ENCODE measurements at regions not wholly inside any gene's neighbourhood (a gene's known extent, or its start where the extent isn't known, plus 50 kb on each side); places are given as distances from the start of the nearest gene placed in this dataset.

DNA sequence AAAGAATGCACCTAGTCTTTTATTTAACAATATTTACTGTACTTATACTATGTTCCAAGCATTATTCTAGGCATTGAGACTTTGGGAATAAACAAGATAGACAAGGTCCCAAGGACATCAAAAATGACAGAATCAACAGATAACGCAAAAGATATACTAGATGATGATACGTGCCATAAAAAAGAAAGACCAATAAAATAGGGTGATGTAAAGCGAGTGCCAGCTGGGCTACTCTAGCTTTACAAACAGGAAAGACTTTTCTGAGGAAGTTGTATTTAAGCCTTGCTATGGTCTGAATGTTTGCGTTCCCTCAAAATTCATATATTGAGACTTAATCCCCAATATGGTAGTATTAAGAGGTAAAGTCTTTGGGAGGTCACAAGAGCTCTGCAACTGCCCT, 310.2 kb upstream of the RGMB start:
- H3K4me3 ChIP-seq (ENCODE audit: low read depth, low read length), result no peak overlapping the region
- ChIA-PET POLR2A (no interaction called here), CTCF (no interaction called here)
- H3K27ac ChIP-seq (ENCODE audit: extremely low read depth, low read depth, low read length), result no peak overlapping the region
- no peaks in the 10 kb centered on the region for H3K4me1 ChIP-seq (ENCODE audit: control insufficient read depth, insufficient read depth, low read length)
- TF ChIP-seq ZBTB7A (tag by site-specific recombination; IDR thresholded peaks at IDR 0.05; ENCODE audit: low read depth) (no peak), ZNF707 (tag by site-specific recombination; IDR thresholded peaks at IDR 0.05) (no peak), ZNF791 (tag by site-specific recombination; IDR thresholded peaks at IDR 0.05) (no peak)
- H3K9me3 ChIP-seq (ENCODE audit: control insufficient read depth, insufficient read depth, low read depth, low read length), result no peaks in the 10 kb centered on the region
- H3K36me3 ChIP-seq (ENCODE audit: control insufficient read depth in 2 of 2, insufficient read depth in 1 of 2, low read length in 2 of 2), result no peaks in the 10 kb centered on the region

DNA sequence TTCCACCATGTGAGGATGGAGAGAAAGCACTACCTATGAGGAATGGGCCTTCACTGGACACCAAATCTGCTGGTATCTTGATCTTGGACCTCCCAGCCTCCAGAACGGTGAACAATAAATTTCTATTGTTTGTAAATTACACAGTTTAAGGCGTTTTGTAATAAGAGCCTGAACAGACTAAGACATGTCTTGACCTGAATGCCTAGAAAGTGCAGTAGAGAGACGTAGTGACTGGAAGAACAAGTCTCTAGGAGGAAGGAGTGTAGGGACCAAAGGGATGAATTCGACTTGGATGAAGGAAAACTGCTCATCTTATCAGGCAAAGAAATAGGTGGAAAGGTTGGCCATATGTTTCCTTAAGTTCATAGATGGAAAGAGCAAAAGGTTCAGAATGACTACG, 309.8 kb upstream of the RGMB start:
- ChIA-PET POLR2A (no interaction called here), CTCF (no interaction called here)
- TF ChIP-seq ZNF555 (tag by site-specific recombination; conservative IDR thresholded peaks at IDR 0.05), result no peak

DNA sequence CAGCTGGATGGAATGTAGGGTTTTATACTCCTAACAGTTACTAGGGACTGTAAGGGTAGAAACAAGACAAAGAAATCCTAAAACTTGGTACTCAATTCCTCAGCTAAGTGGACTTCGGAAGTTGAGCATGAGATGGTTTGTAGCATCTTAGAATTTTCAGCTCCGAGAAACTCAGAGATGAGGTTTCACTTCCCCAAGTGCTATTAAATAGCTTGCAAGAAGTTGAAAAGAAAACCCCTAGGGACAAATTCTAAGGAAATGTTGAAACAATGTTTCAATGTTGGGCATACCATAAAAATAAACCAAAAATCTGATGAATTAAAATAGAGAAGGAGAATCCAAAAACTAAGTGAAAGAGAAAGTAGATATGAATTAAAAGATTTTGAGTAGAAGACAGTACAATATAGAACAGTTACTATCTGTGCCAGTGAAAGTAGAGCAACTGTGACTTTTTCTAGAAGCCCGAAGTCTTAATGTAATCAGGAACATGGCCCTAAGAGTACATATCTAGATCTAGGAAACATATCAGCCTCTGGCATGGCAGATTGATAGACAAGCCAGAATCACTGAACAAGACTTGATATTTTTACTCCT, 308.6 kb upstream of the RGMB start:
- H3K4me1 ChIP-seq (ENCODE audit: control insufficient read depth, insufficient read depth, low read length), result no peaks in the 10 kb centered on the region
- ChIA-PET POLR2A (no interaction called here), CTCF (no interaction called here)
- no peak overlapping the region for H3K4me3 ChIP-seq (ENCODE audit: low read depth, low read length)
- no peaks in the 10 kb centered on the region for H3K36me3 ChIP-seq (ENCODE audit: control insufficient read depth in 2 of 2, insufficient read depth in 1 of 2, low read length in 2 of 2)
- TF ChIP-seq, protein P1, sequence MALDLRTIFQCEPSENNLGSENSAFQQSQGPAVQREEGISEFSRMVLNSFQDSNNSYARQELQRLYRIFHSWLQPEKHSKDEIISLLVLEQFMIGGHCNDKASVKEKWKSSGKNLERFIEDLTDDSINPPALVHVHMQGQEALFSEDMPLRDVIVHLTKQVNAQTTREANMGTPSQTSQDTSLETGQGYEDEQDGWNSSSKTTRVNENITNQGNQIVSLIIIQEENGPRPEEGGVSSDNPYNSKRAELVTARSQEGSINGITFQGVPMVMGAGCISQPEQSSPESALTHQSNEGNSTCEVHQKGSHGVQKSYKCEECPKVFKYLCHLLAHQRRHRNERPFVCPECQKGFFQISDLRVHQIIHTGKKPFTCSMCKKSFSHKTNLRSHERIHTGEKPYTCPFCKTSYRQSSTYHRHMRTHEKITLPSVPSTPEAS (tag by site-specific recombination; IDR thresholded peaks at IDR 0.05), result no peak
- TF ChIP-seq ZNF623 (tag by site-specific recombination; IDR thresholded peaks at IDR 0.05), result no peak
- no peak for TF ChIP-seq ZNF785 (tag by site-specific recombination; IDR thresholded peaks at IDR 0.05)
- no peak for TF ChIP-seq ZNF146 (tag by site-specific recombination; IDR thresholded peaks at IDR 0.05)
- no peak for TF ChIP-seq SCRT2 (tag by site-specific recombination; IDR thresholded peaks at IDR 0.05)
- no peak for TF ChIP-seq ZNF423 (tag by site-specific recombination; IDR thresholded peaks at IDR 0.05)
- no peak for TF ChIP-seq ZXDB (tag by site-specific recombination; IDR thresholded peaks at IDR 0.05)
- no peak for TF ChIP-seq ZFP3 (tag by site-specific recombination; IDR thresholded peaks at IDR 0.05; ENCODE audit: low read depth)
- TF ChIP-seq, protein P2, sequence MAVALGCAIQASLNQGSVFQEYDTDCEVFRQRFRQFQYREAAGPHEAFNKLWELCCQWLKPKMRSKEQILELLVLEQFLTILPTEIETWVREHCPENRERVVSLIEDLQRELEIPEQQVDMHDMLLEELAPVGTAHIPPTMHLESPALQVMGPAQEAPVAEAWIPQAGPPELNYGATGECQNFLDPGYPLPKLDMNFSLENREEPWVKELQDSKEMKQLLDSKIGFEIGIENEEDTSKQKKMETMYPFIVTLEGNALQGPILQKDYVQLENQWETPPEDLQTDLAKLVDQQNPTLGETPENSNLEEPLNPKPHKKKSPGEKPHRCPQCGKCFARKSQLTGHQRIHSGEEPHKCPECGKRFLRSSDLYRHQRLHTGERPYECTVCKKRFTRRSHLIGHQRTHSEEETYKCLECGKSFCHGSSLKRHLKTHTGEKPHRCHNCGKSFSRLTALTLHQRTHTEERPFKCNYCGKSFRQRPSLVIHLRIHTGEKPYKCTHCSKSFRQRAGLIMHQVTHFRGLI (tag by site-specific recombination; IDR thresholded peaks at IDR 0.05), result no peak
- no peak for TF ChIP-seq HOXA7 (CRISPR knock-in tag; IDR thresholded peaks at IDR 0.05; ENCODE audit: borderline replicate concordance)
- no peak for TF ChIP-seq ZNF23 (tag by site-specific recombination; IDR thresholded peaks at IDR 0.05; ENCODE audit: borderline replicate concordance)
- no peak for TF ChIP-seq ZNF624 (tag by site-specific recombination; IDR thresholded peaks at IDR 0.05)
- no peak for TF ChIP-seq ZNF214 (tag by site-specific recombination; IDR thresholded peaks at IDR 0.05; ENCODE audit: borderline replicate concordance)
- no peak for TF ChIP-seq ZNF571 (tag by site-specific recombination; IDR thresholded peaks at IDR 0.05)
- no peak overlapping the region for H3K27ac ChIP-seq (ENCODE audit: extremely low read depth, low read depth, low read length)
- no peaks in the 10 kb centered on the region for H3K9me3 ChIP-seq (ENCODE audit: control insufficient read depth, insufficient read depth, low read depth, low read length)

More for the DNA sequence above, 309.8 kb upstream of the RGMB start:
- Histone ChIP-seq H3K36me3 (ENCODE audit: control insufficient read depth in 2 of 2, insufficient read depth in 1 of 2, low read length in 2 of 2) (no peaks in the 10 kb centered on the region), H3K4me3 (ENCODE audit: low read depth, low read length) (no peak overlapping the region), H3K9me3 (ENCODE audit: control insufficient read depth, insufficient read depth, low read depth, low read length) (no peaks in the 10 kb centered on the region), H3K27ac (ENCODE audit: extremely low read depth, low read depth, low read length) (no peak overlapping the region), H3K4me1 (ENCODE audit: control insufficient read depth, insufficient read depth, low read length) (no peaks in the 10 kb centered on the region)
